IMR-90 (cell line): ENCODE measurements at regions not wholly inside any gene's neighbourhood (a gene's known extent, or its start where the extent isn't known, plus 50 kb on each side); places are given as distances from the start of the nearest gene placed in this dataset.

Experiments
- ATAC-seq: fragments of 200-7000 bp; cut with Tn5 transposase; 2 replicates; pipeline ENCODE4 v1.9.1; 2020; ENCODE audit warnings: low read depth, mild to moderate bottlenecking, moderate library complexity
- BruUV-seq: library from RNA; stranded (reverse); fragments of 400-500 nt; replicated peaks from 2 replicates; lab custom pipeline; 2021; lab: Mats Ljungman, UMichigan
- CTCF ChIA-PET: fragments of 300-600 bp; formaldehyde crosslinking; extraction: SDS; loops from one replicate; lab custom pipeline; 2021; ENCODE audit warnings: antibody characterized with exemption; lab: Yijun Ruan, JAX
- POLR2A ChIA-PET: fragments of 300-600 bp; sonication (Branson Sonifier 250); formaldehyde crosslinking; loops from one replicate; lab custom pipeline; 2022; ENCODE audit warnings: antibody characterized with exemption; ENCODE audit not compliant: unreplicated experiment; lab: Charles Lee
- DNase-seq: peaks from one replicate; pipeline ENCODE4 v3.0.0; 2013
- H2AFZ ChIP-seq: replicated peaks from 2 replicates; pipeline ENCODE3; 2013; ENCODE audit warnings: low read length, mild to moderate bottlenecking; ENCODE audit not compliant: poor library complexity
- H2AK5ac ChIP-seq: 2 replicates; pipeline ENCODE4 v1.6.1; 2013; ENCODE audit warnings: low read depth, low read length, inconsistent platforms
- H2AK9ac ChIP-seq: replicated peaks from 2 replicates; pipeline ENCODE3; 2013; ENCODE audit warnings: mild to moderate bottlenecking, low read depth, low read length, moderate library complexity; ENCODE audit not compliant: poor library complexity
- H2BK120ac ChIP-seq: 2 replicates; pipeline ENCODE4 v1.6.1; 2013; ENCODE audit warnings: low read depth, low read length, inconsistent platforms
- H2BK15ac ChIP-seq: 3 replicates; pipeline ENCODE4 v1.6.1; 2013; ENCODE audit warnings: low read depth, low read length, inconsistent platforms
- H2BK20ac ChIP-seq: 2 replicates; pipeline ENCODE4 v1.6.1; 2013; ENCODE audit warnings: low read depth, mild to moderate bottlenecking, inconsistent platforms, low read length, moderate library complexity
- H2BK5ac ChIP-seq: 2 replicates; pipeline ENCODE4 v1.6.1; 2013; ENCODE audit warnings: mild to moderate bottlenecking, low read depth, low read length, inconsistent platforms; ENCODE audit not compliant: poor library complexity, severe bottlenecking
- H3K14ac ChIP-seq: replicated peaks from 2 replicates; pipeline ENCODE4 v1.6.1; 2013; ENCODE audit warnings: low read depth, low read length, inconsistent platforms
- H3K18ac ChIP-seq: 2 replicates; pipeline ENCODE4 v1.6.1; 2013; ENCODE audit warnings: low read depth, low read length, control low read depth
- H3K23ac ChIP-seq: 2 replicates; pipeline ENCODE4 v1.6.1; 2013; ENCODE audit warnings: low read depth, low read length, inconsistent platforms
- H3K27ac ChIP-seq: 2 replicates; pipeline ENCODE4 v1.5.1; 2013; ENCODE audit warnings: mild to moderate bottlenecking, control low read depth, low read length; ENCODE audit not compliant: insufficient read depth
- H3K27me3 ChIP-seq: 2 replicates; pipeline ENCODE4 v1.6.1; 2013; ENCODE audit warnings: low read length; ENCODE audit not compliant: control insufficient read depth, insufficient read depth
- H3K36me3 ChIP-seq: 2 replicates; pipeline ENCODE4 v1.6.1; 2013; ENCODE audit warnings: low read length, mixed read lengths; ENCODE audit not compliant: control insufficient read depth, insufficient read depth
- H3K4ac ChIP-seq: 2 replicates; pipeline ENCODE4 v1.6.1; 2013; ENCODE audit warnings: low read depth, low read length, inconsistent platforms
- H3K4me1 ChIP-seq: 2 replicates; pipeline ENCODE4 v1.6.1; 2013; ENCODE audit warnings: low read length, mixed read lengths; ENCODE audit not compliant: control insufficient read depth, insufficient read depth
- H3K4me2 ChIP-seq: 2 replicates; pipeline ENCODE4 v1.6.1; 2013; ENCODE audit warnings: low read depth, mild to moderate bottlenecking, control low read depth, low read length, moderate library complexity
- H3K4me3 ChIP-seq: 2 replicates; pipeline ENCODE4 v1.5.1; 2013; ENCODE audit warnings: low read depth, mild to moderate bottlenecking, control low read depth, low read length, moderate library complexity; ENCODE audit not compliant: insufficient read depth
- H3K56ac ChIP-seq: 2 replicates; pipeline ENCODE4 v1.6.1; 2013; ENCODE audit warnings: low read length, inconsistent platforms; ENCODE audit not compliant: insufficient read depth; ENCODE audit errors: extremely low read depth
- H3K79me1 ChIP-seq, 2 experiments: 2 replicates each; pipeline ENCODE4 v1.6.1; 2013; ENCODE audit warnings: low read length in 2 of 2, inconsistent platforms in 1 of 2, low read depth in 1 of 2
- H3K9ac ChIP-seq: 2 replicates; pipeline ENCODE4 v1.6.1; 2013; ENCODE audit warnings: low read depth, low read length, control low read depth
- H3K9me1 ChIP-seq: 2 replicates; pipeline ENCODE4 v1.6.1; 2013; ENCODE audit warnings: low read length, inconsistent platforms; ENCODE audit not compliant: insufficient read depth
- H3K9me3 ChIP-seq: 2 replicates; pipeline ENCODE4 v1.6.1; 2013; ENCODE audit warnings: low read length; ENCODE audit not compliant: control insufficient read depth, insufficient read depth
- H4K20me1 ChIP-seq: 2 replicates; pipeline ENCODE4 v1.6.1; 2013; ENCODE audit warnings: low read length, inconsistent platforms; ENCODE audit not compliant: insufficient read depth
- H4K5ac ChIP-seq: 2 replicates; pipeline ENCODE4 v1.6.1; 2013; ENCODE audit warnings: mild to moderate bottlenecking, low read depth, low read length, control low read depth
- H4K8ac ChIP-seq, 2 experiments: 2 replicates each; pipeline ENCODE4 v1.6.1; 2013; ENCODE audit warnings: low read depth in 2 of 2, low read length in 2 of 2, control low read depth in 1 of 2, inconsistent platforms in 1 of 2
- H4K91ac ChIP-seq: 2 replicates; pipeline ENCODE4 v1.6.1; 2013; ENCODE audit warnings: low read depth, low read length, inconsistent platforms; ENCODE audit not compliant: insufficient read depth
- BHLHE40 ChIP-seq: fragments of 150-350 bp; IDR thresholded peaks from 2 replicates; pipeline ENCODE4 v1.6.1; 2016; ENCODE audit warnings: mild to moderate bottlenecking, low read depth, low read length
- CEBPB ChIP-seq: IDR thresholded peaks from 2 replicates; pipeline ENCODE4 v1.6.1; 2012; ENCODE audit warnings: low read depth, low read length, improper control_type of control experiment
- CHD1 ChIP-seq: IDR thresholded peaks from 2 replicates; pipeline ENCODE4 v1.6.1; 2012; ENCODE audit warnings: low read depth, low read length, improper control_type of control experiment
- CTCF ChIP-seq: conservative IDR thresholded peaks from 2 replicates; pipeline ENCODE4 v1.5.1; 2012; ENCODE audit warnings: mild to moderate bottlenecking, low read depth, low read length, improper control_type of control experiment
- ELK1 ChIP-seq: fragments of 150-350 bp; IDR thresholded peaks from 2 replicates; pipeline ENCODE4 v1.6.1; 2016; ENCODE audit warnings: low read depth, mild to moderate bottlenecking, low read length, moderate library complexity, borderline replicate concordance
- FOS ChIP-seq: fragments of 150-350 bp; IDR thresholded peaks from 2 replicates; pipeline ENCODE4 v1.6.1; 2016; ENCODE audit warnings: low read depth, low read length
- MAFK ChIP-seq: IDR thresholded peaks from 2 replicates; pipeline ENCODE4 v1.6.1; 2012; ENCODE audit warnings: low read depth, low read length, improper control_type of control experiment
- MAZ ChIP-seq: IDR thresholded peaks from 2 replicates; pipeline ENCODE4 v1.6.1; 2012; ENCODE audit warnings: low read depth, mild to moderate bottlenecking, low read length, improper control_type of control experiment, moderate library complexity, borderline replicate concordance
- MXI1 ChIP-seq: IDR thresholded peaks from 2 replicates; pipeline ENCODE4 v1.6.1; 2012; ENCODE audit warnings: low read depth, mild to moderate bottlenecking, low read length, moderate library complexity, borderline replicate concordance
- NFE2L2 ChIP-seq: fragments of 150-350 bp; IDR thresholded peaks from 2 replicates; pipeline ENCODE4 v1.6.1; 2016; ENCODE audit warnings: low read depth, mild to moderate bottlenecking, low read length
- POLR2A ChIP-seq: IDR thresholded peaks from 2 replicates; pipeline ENCODE4 v1.6.1; 2012; ENCODE audit warnings: mild to moderate bottlenecking, low read depth, low read length
- RAD21 ChIP-seq: IDR thresholded peaks from 2 replicates; pipeline ENCODE4 v1.6.1; 2012; ENCODE audit warnings: low read length, improper control_type of control experiment
- RCOR1 ChIP-seq: IDR thresholded peaks from 2 replicates; pipeline ENCODE4 v1.6.1; 2012; ENCODE audit warnings: mild to moderate bottlenecking, low read length, improper control_type of control experiment; ENCODE audit not compliant: insufficient replicate concordance
- RFX5 ChIP-seq: IDR thresholded peaks from 2 replicates; pipeline ENCODE4 v1.8.0; 2012; ENCODE audit warnings: low read depth, mild to moderate bottlenecking, low read length, moderate library complexity
- SMC3 ChIP-seq: fragments of 150-350 bp; IDR thresholded peaks from 2 replicates; pipeline ENCODE4 v1.6.1; 2016; ENCODE audit warnings: low read depth, mild to moderate bottlenecking, antibody characterized with exemption, low read length, moderate library complexity
- USF2 ChIP-seq: fragments of 150-350 bp; IDR thresholded peaks from 2 replicates; pipeline ENCODE4 v1.6.1; 2017; ENCODE audit warnings: mild to moderate bottlenecking, antibody characterized with exemption, low read length, low read depth
- WGBS, 2 experiments: methylation state at CpG; one replicate each; pipeline versions ENCODE4 v1.1.5 to v1.1.7; 2013; ENCODE audit warnings: missing lambda C conversion rate in 2 of 2; ENCODE audit not compliant: insufficient read length in 1 of 2; ENCODE audit errors: extremely low coverage in 2 of 2; 5-methylcytosine and 5-hydroxymethylcytosine counted together
- dilution Hi-C: fragments of 300-500 bp; cut with HindIII; formaldehyde crosslinking; loops from one replicate; pipeline ENCODE4 v1.14.3; 2018; ENCODE audit warnings: low sequenced_read_pairs; ENCODE audit not compliant: unreplicated experiment
- in situ Hi-C: fragments of 300-500 bp; cut with MboI; formaldehyde crosslinking; loops from 3 replicates; pipeline ENCODE4 v1.14.3; 2019; ENCODE audit warnings: low sequenced_read_pairs, inconsistent platforms, mixed read lengths
- intact Hi-C: fragments of 100-400 bp; cut with micrococcal nuclease; formaldehyde crosslinking; loops from 2 replicates; pipeline ENCODE4 v1.10.0; 2022

- H3K27me3 ChIP-seq, result no peaks in the 10 kb centered on the region
- no peak overlapping the region for H3K4ac ChIP-seq
- H3K4me3 ChIP-seq, result no peak overlapping the region
- no peak overlapping the region for H4K5ac ChIP-seq
- H2BK15ac ChIP-seq, result no peak overlapping the region
- H4K20me1 ChIP-seq, result no peaks in the 10 kb centered on the region
- no peak overlapping the region for H2AK9ac ChIP-seq
- no peaks in the 10 kb centered on the region for H3K36me3 ChIP-seq
- no peak overlapping the region for H2BK20ac ChIP-seq
- BruUV-seq, result no TSS peak
- H3K23ac ChIP-seq, result no peak overlapping the region
- no peak overlapping the region for H2AFZ ChIP-seq
- peaks cover 11% of the 10 kb centered on the region; the same call in 1 of the 2 replicates for H3K9me3 ChIP-seq
- no peak overlapping the region for H4K91ac ChIP-seq
- H3K14ac ChIP-seq, result no peak overlapping the region
- H3K18ac ChIP-seq, result no peak overlapping the region
- ChIA-PET POLR2A (no interaction called here), CTCF (interaction anchor here (1.0 kb wide), 1 partner anchor 31 kb away, joined by 3 read pairs; no protein-coding TSS in a partner anchor)
- intact Hi-C loops, result no loop called here
- H2AK5ac ChIP-seq, result no peak overlapping the region
- no peak overlapping the region for H3K27ac ChIP-seq
- no peak overlapping the region for H3K9ac ChIP-seq
- TF ChIP-seq CHD1 (no peak), RCOR1 (no peak), MXI1 (no peak), RFX5 (no peak), FOS (no peak), ELK1 (no peak), CEBPB (no peak), RAD21 (no peak), MAZ (no peak), NFE2L2 (no peak), CTCF (no peak), POLR2A (no peak), SMC3 (no peak), MAFK (no peak), BHLHE40 (no peak), USF2 (no peak)
- H2BK120ac ChIP-seq, result no peak overlapping the region
- DNase-seq, result no peak
- WGBS, 2 experiments, result 62% methylated on average over 3 of the region's 4 CpGs; no CpG with 5 or more reads in 1 of the 2 experiments
- in situ Hi-C loops, result no loop called here
- no peak for ATAC-seq
- no peak overlapping the region for H4K8ac ChIP-seq
- H2BK5ac ChIP-seq, result peak overlapping the region; percentile 88
- no peak overlapping the region for H3K56ac ChIP-seq
- no peaks in the 10 kb centered on the region for H3K79me1 ChIP-seq
- no peaks in the 10 kb centered on the region for H3K9me1 ChIP-seq
- no peak overlapping the region for H3K4me2 ChIP-seq
- H3K4me1 ChIP-seq, result peaks cover 1% of the 10 kb centered on the region; the same call in 1 of the 2 replicates
- dilution Hi-C loops, result no loop called here
Measured at GRCh38 chr12:127236491-127236890, 1030.5 kb upstream of the TMEM132C start.
